ENCODE measurements at regions not wholly inside any gene's neighbourhood (a gene's known extent, or its start where the extent isn't known, plus 50 kb on each side); places are given as distances from the start of the nearest gene placed in this dataset.

DNA sequence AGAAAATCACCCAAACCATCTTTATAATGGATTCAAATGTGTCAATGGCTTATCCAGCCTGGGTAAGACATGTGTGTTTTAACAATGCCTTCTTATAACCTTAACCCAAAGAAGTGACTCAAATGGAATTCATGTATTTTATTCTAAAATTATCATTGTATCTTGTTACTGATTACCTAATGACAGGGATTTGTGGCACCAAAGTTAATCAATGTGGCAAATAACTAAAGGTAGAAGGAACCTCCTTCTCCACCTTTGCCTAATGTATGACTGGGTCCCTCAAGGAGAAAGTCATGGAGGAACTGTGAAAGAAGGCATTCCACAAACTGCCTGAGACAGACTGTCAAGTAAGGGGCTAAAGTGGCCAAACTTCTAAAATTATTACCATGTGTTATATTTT is 84.4 kb upstream of the ITGA1 start:
- intact Hi-C loops (cut with DNase I), result no loop called here
- no peaks in the 10 kb centered on the region for H3K27me3 ChIP-seq (replicated peaks; ENCODE audit: insufficient read depth)
- no peaks in the 10 kb centered on the region for H3K36me3 ChIP-seq
- no peak for DNase-seq (ENCODE audit: low spot score)
- no peaks in the 10 kb centered on the region for H3K9me3 ChIP-seq
- no peaks in the 10 kb centered on the region for H3K4me1 ChIP-seq (replicated peaks)
- no peak overlapping the region for H3K4me3 ChIP-seq
- no peak overlapping the region for H3K27ac ChIP-seq
- no peak for TF ChIP-seq POLR2A (IDR thresholded peaks at IDR 0.05)
- no peak for TF ChIP-seq POLR2AphosphoS5 (IDR thresholded peaks at IDR 0.05)
- TF ChIP-seq, protein P1, sequence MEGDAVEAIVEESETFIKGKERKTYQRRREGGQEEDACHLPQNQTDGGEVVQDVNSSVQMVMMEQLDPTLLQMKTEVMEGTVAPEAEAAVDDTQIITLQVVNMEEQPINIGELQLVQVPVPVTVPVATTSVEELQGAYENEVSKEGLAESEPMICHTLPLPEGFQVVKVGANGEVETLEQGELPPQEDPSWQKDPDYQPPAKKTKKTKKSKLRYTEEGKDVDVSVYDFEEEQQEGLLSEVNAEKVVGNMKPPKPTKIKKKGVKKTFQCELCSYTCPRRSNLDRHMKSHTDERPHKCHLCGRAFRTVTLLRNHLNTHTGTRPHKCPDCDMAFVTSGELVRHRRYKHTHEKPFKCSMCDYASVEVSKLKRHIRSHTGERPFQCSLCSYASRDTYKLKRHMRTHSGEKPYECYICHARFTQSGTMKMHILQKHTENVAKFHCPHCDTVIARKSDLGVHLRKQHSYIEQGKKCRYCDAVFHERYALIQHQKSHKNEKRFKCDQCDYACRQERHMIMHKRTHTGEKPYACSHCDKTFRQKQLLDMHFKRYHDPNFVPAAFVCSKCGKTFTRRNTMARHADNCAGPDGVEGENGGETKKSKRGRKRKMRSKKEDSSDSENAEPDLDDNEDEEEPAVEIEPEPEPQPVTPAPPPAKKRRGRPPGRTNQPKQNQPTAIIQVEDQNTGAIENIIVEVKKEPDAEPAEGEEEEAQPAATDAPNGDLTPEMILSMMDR (IDR thresholded peaks at IDR 0.05), result no peak

GRCh38 chr5:52705720-52706119 is 82.0 kb upstream of the ITGA1 start:
- Histone ChIP-seq H3K27ac (no peak overlapping the region), H3K27me3 (replicated peaks; ENCODE audit: insufficient read depth) (no peaks in the 10 kb centered on the region), H3K36me3 (no peaks in the 10 kb centered on the region), H3K4me3 (no peak overlapping the region), H3K9me3 (no peaks in the 10 kb centered on the region), H3K4me1 (replicated peaks) (no peaks in the 10 kb centered on the region)
- DNase-seq (ENCODE audit: low spot score), result no peak
- TF ChIP-seq POLR2AphosphoS5 (IDR thresholded peaks at IDR 0.05) (no peak), POLR2A (IDR thresholded peaks at IDR 0.05) (no peak)
- TF ChIP-seq, protein P1 (IDR thresholded peaks at IDR 0.05), result no peak
- intact Hi-C loops (cut with DNase I), result no loop called here

DNA sequence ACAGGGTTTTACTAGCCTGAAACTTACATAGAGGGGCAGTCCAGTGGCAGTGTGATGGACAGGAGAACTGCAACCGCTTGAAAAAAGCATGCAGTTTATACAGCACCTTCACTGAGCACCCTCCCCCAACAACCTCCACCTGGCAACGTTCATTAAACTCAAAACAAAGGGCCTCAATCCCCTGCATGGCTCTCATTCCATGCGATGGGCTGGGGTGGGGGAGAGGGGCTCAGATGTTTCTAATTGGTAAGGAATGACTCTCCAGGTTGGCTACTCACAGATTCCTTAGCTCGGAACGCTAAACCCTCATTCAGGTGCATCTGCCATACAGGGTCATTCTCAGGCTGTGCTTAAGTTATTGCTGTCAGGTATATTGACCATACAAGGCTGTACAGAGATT is 80.9 kb upstream of the ITGA1 start:
- intact Hi-C loops (cut with DNase I), result no loop called here
- no peak for DNase-seq (ENCODE audit: low spot score)
- H3K4me3 ChIP-seq, result no peak overlapping the region
- 62% methylated on average over 5 of the region's 5 CpGs for WGBS
- H3K4me1 ChIP-seq (replicated peaks), result no peaks in the 10 kb centered on the region
- H3K36me3 ChIP-seq, result no peaks in the 10 kb centered on the region
- no peaks in the 10 kb centered on the region for H3K9me3 ChIP-seq
- TF ChIP-seq POLR2A (IDR thresholded peaks at IDR 0.05) (no peak), POLR2AphosphoS5 (IDR thresholded peaks at IDR 0.05) (no peak)
- TF ChIP-seq, protein P1 (IDR thresholded peaks at IDR 0.05), result no peak
- H3K27ac ChIP-seq, result no peak overlapping the region
- no peaks in the 10 kb centered on the region for H3K27me3 ChIP-seq (replicated peaks; ENCODE audit: insufficient read depth)

GRCh38 chr5:52707616-52708015 is 80.1 kb upstream of the ITGA1 start:
- WGBS, result 26% methylated on average over 2 of the region's 2 CpGs
- DNase-seq (ENCODE audit: low spot score), result no peak
- TF ChIP-seq, protein P1 (IDR thresholded peaks at IDR 0.05), result no peak
- TF ChIP-seq POLR2AphosphoS5 (IDR thresholded peaks at IDR 0.05) (no peak), POLR2A (IDR thresholded peaks at IDR 0.05) (no peak)
- Histone ChIP-seq H3K4me3 (no peak overlapping the region), H3K36me3 (no peaks in the 10 kb centered on the region), H3K4me1 (replicated peaks) (no peaks in the 10 kb centered on the region), H3K27me3 (replicated peaks; ENCODE audit: insufficient read depth) (no peaks in the 10 kb centered on the region), H3K27ac (no peak overlapping the region), H3K9me3 (no peaks in the 10 kb centered on the region)
- intact Hi-C loops (cut with DNase I), result no loop called here

GRCh38 chr5:52708463-52708862 is 79.3 kb upstream of the ITGA1 start:
- DNase-seq (ENCODE audit: low spot score), result no peak
- no peak for TF ChIP-seq POLR2A (IDR thresholded peaks at IDR 0.05)
- no peak for TF ChIP-seq POLR2AphosphoS5 (IDR thresholded peaks at IDR 0.05)
- TF ChIP-seq, protein P1 (IDR thresholded peaks at IDR 0.05), result no peak
- Histone ChIP-seq H3K4me3 (no peak overlapping the region), H3K27me3 (replicated peaks; ENCODE audit: insufficient read depth) (no peaks in the 10 kb centered on the region), H3K27ac (no peak overlapping the region), H3K4me1 (replicated peaks) (no peaks in the 10 kb centered on the region), H3K36me3 (no peaks in the 10 kb centered on the region), H3K9me3 (no peaks in the 10 kb centered on the region)
- intact Hi-C loops (cut with DNase I), result no loop called here
- WGBS, result 56% methylated on average over 1 of the region's 1 CpG

All from prostate gland (tissue), 2 donors.